ENCODE measurements at regions not wholly inside any gene's neighbourhood (a gene's known extent, or its start where the extent isn't known, plus 50 kb on each side); places are given as distances from the start of the nearest gene placed in this dataset.
"Not testable (repeated sequence)": the region's sequence is repeated elsewhere in the genome, so short reads cannot be mapped to it uniquely, and the experiment has no call there.

GRCh38 chr5:159522841-159523240 lies 192.6 kb upstream of the IL12B start:
- TF ChIP-seq ZFX (IDR thresholded peaks at IDR 0.05; ENCODE audit: borderline replicate concordance) (no peak), CTCF (IDR thresholded peaks at IDR 0.05) (no peak)
- no peak overlapping the region for H3K27ac ChIP-seq

GRCh38 chr5:159524279-159524678 lies 194.0 kb upstream of the IL12B start:
- not testable (repeated sequence) for H3K27ac ChIP-seq

GRCh38 chr5:159525117-159525516 lies 194.8 kb upstream of the IL12B start:
- H3K27ac ChIP-seq: no peak overlapping the region

GRCh38 chr5:159527546-159528254 lies 197.4 kb upstream of the IL12B start:
- no peak overlapping the region for H3K27ac ChIP-seq
- TF ChIP-seq CTCF (IDR thresholded peaks at IDR 0.05) (no peak), ZFX (IDR thresholded peaks at IDR 0.05; ENCODE audit: borderline replicate concordance) (no peak)

More at GRCh38 chr5:159525117-159525516, 194.8 kb upstream of the IL12B start:
- no peak for TF ChIP-seq CTCF (IDR thresholded peaks at IDR 0.05)
- TF ChIP-seq ZFX (IDR thresholded peaks at IDR 0.05; ENCODE audit: borderline replicate concordance): no peak

GRCh38 chr5:159531554-159532105 lies 201.3 kb upstream of the IL12B start:
- TF ChIP-seq ZFX (IDR thresholded peaks at IDR 0.05; ENCODE audit: borderline replicate concordance) (no peak), CTCF (IDR thresholded peaks at IDR 0.05) (no peak)
- H3K27ac ChIP-seq: no peak overlapping the region

- H3K27ac ChIP-seq: no peak overlapping the region
- TF ChIP-seq ZFX (IDR thresholded peaks at IDR 0.05; ENCODE audit: borderline replicate concordance) (no peak), CTCF (IDR thresholded peaks at IDR 0.05) (no peak)
Measured at GRCh38 chr5:159533197-159533596, 202.9 kb upstream of the IL12B start.

- H3K27ac ChIP-seq: no peak overlapping the region
- TF ChIP-seq ZFX (IDR thresholded peaks at IDR 0.05; ENCODE audit: borderline replicate concordance) (no peak), CTCF (IDR thresholded peaks at IDR 0.05) (no peak)
Measured at GRCh38 chr5:159536166-159536565, 205.9 kb upstream of the IL12B start.
